Liver (tissue), 3 donors: ENCODE measurements at regions not wholly inside any gene's neighbourhood (a gene's known extent, or its start where the extent isn't known, plus 50 kb on each side); places are given as distances from the start of the nearest gene placed in this dataset.

ENCODE experiments used
- EGR1 ChIP-seq, 2 donors: IDR thresholded peaks; 2 replicates each; pipeline ENCODE4 v1.6.1; 2016 to 2018; ENCODE audit warnings: antibody characterized with exemption in 2 of 2, low read depth in 2 of 2
- FOXA2 ChIP-seq: IDR thresholded peaks from 2 replicates; pipeline ENCODE4 v1.6.1; 2016; ENCODE audit warnings: antibody characterized with exemption
- HNF4G ChIP-seq: IDR thresholded peaks from 2 replicates; pipeline ENCODE4 v1.6.1; 2016; ENCODE audit warnings: antibody characterized with exemption
- RAD21 ChIP-seq, 2 donors: IDR thresholded peaks; 2 replicates each; pipeline ENCODE4 v1.6.1; 2016; ENCODE audit warnings: antibody characterized with exemption in 2 of 2, mild to moderate bottlenecking in 2 of 2
- SP1 ChIP-seq: IDR thresholded peaks from 2 replicates; pipeline ENCODE4 v1.6.1; 2018; ENCODE audit warnings: antibody characterized with exemption, mild to moderate bottlenecking
- TF ChIP-seq, protein P1 (sequence below): fragments of 150-350 bp; IDR thresholded peaks from 2 replicates; pipeline ENCODE4 v1.5.1; 2017; ENCODE audit warnings: improper control_type of control experiment, low read depth, low read length; ENCODE audit not compliant: missing input control
- TF ChIP-seq, protein P2 (sequence below): IDR thresholded peaks from 2 replicates; pipeline ENCODE4 v1.6.1; 2016; ENCODE audit warnings: antibody characterized with exemption, mild to moderate bottlenecking
- TF ChIP-seq, protein P3 (sequence below): IDR thresholded peaks from 2 replicates; pipeline ENCODE4 v1.6.1; 2016; ENCODE audit warnings: antibody characterized with exemption
- TF ChIP-seq, protein P4 (sequence below): IDR thresholded peaks from 2 replicates; pipeline ENCODE4 v1.6.1; 2016; ENCODE audit warnings: antibody characterized with exemption
- donor health status: healthy.
- donor health status: healthy.

DNA sequence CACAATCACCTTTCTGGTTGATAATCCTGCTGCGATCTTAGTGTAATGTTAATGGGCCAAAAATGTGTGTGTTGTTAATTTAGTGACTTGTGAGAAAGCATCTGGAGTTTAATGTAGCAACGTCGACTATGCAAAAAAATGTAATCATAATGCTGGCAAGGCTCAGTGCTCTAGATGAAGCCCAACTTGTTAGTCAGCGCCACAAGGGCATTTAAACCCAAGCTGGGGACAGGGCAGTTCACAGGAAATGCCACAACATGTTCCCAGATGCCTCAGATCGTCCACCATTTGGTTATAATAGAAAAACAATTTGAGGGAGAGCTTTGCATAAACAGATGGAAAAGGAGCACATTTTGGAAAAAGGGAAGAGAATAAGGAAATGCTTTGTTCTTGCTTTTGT, 585.4 kb upstream of the PLXNA2 start:
- TF ChIP-seq, protein P1, sequence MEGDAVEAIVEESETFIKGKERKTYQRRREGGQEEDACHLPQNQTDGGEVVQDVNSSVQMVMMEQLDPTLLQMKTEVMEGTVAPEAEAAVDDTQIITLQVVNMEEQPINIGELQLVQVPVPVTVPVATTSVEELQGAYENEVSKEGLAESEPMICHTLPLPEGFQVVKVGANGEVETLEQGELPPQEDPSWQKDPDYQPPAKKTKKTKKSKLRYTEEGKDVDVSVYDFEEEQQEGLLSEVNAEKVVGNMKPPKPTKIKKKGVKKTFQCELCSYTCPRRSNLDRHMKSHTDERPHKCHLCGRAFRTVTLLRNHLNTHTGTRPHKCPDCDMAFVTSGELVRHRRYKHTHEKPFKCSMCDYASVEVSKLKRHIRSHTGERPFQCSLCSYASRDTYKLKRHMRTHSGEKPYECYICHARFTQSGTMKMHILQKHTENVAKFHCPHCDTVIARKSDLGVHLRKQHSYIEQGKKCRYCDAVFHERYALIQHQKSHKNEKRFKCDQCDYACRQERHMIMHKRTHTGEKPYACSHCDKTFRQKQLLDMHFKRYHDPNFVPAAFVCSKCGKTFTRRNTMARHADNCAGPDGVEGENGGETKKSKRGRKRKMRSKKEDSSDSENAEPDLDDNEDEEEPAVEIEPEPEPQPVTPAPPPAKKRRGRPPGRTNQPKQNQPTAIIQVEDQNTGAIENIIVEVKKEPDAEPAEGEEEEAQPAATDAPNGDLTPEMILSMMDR, result no peak
- TF ChIP-seq SP1 (no peak), RAD21 (IDR thresholded peaks at IDR 0.05) (no peak), EGR1 (IDR thresholded peaks at IDR 0.05; ENCODE audit: low read depth in 2 of 2) (no peak), HNF4G (no peak), FOXA2 (no peak)
- TF ChIP-seq, protein P2, sequence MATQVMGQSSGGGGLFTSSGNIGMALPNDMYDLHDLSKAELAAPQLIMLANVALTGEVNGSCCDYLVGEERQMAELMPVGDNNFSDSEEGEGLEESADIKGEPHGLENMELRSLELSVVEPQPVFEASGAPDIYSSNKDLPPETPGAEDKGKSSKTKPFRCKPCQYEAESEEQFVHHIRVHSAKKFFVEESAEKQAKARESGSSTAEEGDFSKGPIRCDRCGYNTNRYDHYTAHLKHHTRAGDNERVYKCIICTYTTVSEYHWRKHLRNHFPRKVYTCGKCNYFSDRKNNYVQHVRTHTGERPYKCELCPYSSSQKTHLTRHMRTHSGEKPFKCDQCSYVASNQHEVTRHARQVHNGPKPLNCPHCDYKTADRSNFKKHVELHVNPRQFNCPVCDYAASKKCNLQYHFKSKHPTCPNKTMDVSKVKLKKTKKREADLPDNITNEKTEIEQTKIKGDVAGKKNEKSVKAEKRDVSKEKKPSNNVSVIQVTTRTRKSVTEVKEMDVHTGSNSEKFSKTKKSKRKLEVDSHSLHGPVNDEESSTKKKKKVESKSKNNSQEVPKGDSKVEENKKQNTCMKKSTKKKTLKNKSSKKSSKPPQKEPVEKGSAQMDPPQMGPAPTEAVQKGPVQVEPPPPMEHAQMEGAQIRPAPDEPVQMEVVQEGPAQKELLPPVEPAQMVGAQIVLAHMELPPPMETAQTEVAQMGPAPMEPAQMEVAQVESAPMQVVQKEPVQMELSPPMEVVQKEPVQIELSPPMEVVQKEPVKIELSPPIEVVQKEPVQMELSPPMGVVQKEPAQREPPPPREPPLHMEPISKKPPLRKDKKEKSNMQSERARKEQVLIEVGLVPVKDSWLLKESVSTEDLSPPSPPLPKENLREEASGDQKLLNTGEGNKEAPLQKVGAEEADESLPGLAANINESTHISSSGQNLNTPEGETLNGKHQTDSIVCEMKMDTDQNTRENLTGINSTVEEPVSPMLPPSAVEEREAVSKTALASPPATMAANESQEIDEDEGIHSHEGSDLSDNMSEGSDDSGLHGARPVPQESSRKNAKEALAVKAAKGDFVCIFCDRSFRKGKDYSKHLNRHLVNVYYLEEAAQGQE, result no peak
- TF ChIP-seq, protein P3, sequence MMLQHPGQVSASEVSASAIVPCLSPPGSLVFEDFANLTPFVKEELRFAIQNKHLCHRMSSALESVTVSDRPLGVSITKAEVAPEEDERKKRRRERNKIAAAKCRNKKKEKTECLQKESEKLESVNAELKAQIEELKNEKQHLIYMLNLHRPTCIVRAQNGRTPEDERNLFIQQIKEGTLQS, result no peak
- TF ChIP-seq, protein P4, sequence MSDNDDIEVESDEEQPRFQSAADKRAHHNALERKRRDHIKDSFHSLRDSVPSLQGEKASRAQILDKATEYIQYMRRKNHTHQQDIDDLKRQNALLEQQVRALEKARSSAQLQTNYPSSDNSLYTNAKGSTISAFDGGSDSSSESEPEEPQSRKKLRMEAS, result no peak
